H1 (cell line): ENCODE measurements at regions not wholly inside any gene's neighbourhood (a gene's known extent, or its start where the extent isn't known, plus 50 kb on each side); places are given as distances from the start of the nearest gene placed in this dataset.

Source experiments
- BCL11A ChIP-seq, 2 experiments: IDR thresholded peaks; one replicate each; pipeline ENCODE4 v1.6.1; 2011; ENCODE audit warnings: low read depth in 2 of 2, low read length in 2 of 2, mild to moderate bottlenecking in 2 of 2
- CTBP2 ChIP-seq: IDR thresholded peaks from 2 replicates; pipeline ENCODE4 v1.7.0; 2011; ENCODE audit warnings: borderline replicate concordance, mild to moderate bottlenecking, moderate library complexity, mixed read lengths, low read length; ENCODE audit not compliant: insufficient read depth, insufficient read length
- SIX5 ChIP-seq: IDR thresholded peaks from 2 replicates; pipeline ENCODE4 v1.6.1; 2011; ENCODE audit warnings: mild to moderate bottlenecking, low read depth, low read length
- SRF ChIP-seq: IDR thresholded peaks from 2 replicates; pipeline ENCODE4 v1.6.1; 2011; ENCODE audit warnings: mild to moderate bottlenecking, low read depth, low read length, moderate library complexity
- TBP ChIP-seq: IDR thresholded peaks from 2 replicates; pipeline ENCODE4 v1.6.1; 2011; ENCODE audit warnings: low read depth, low read length, improper control_type of control experiment
- TF ChIP-seq, protein P1 (sequence below): fragments of 300-600 bp; sonication (generic); IDR thresholded peaks from 2 replicates; pipeline ENCODE4 v1.7.1; 2012; ENCODE audit warnings: low read length, moderate library complexity, mild to moderate bottlenecking, inconsistent platforms; ENCODE audit not compliant: insufficient replicate concordance

- TF ChIP-seq, protein P1, sequence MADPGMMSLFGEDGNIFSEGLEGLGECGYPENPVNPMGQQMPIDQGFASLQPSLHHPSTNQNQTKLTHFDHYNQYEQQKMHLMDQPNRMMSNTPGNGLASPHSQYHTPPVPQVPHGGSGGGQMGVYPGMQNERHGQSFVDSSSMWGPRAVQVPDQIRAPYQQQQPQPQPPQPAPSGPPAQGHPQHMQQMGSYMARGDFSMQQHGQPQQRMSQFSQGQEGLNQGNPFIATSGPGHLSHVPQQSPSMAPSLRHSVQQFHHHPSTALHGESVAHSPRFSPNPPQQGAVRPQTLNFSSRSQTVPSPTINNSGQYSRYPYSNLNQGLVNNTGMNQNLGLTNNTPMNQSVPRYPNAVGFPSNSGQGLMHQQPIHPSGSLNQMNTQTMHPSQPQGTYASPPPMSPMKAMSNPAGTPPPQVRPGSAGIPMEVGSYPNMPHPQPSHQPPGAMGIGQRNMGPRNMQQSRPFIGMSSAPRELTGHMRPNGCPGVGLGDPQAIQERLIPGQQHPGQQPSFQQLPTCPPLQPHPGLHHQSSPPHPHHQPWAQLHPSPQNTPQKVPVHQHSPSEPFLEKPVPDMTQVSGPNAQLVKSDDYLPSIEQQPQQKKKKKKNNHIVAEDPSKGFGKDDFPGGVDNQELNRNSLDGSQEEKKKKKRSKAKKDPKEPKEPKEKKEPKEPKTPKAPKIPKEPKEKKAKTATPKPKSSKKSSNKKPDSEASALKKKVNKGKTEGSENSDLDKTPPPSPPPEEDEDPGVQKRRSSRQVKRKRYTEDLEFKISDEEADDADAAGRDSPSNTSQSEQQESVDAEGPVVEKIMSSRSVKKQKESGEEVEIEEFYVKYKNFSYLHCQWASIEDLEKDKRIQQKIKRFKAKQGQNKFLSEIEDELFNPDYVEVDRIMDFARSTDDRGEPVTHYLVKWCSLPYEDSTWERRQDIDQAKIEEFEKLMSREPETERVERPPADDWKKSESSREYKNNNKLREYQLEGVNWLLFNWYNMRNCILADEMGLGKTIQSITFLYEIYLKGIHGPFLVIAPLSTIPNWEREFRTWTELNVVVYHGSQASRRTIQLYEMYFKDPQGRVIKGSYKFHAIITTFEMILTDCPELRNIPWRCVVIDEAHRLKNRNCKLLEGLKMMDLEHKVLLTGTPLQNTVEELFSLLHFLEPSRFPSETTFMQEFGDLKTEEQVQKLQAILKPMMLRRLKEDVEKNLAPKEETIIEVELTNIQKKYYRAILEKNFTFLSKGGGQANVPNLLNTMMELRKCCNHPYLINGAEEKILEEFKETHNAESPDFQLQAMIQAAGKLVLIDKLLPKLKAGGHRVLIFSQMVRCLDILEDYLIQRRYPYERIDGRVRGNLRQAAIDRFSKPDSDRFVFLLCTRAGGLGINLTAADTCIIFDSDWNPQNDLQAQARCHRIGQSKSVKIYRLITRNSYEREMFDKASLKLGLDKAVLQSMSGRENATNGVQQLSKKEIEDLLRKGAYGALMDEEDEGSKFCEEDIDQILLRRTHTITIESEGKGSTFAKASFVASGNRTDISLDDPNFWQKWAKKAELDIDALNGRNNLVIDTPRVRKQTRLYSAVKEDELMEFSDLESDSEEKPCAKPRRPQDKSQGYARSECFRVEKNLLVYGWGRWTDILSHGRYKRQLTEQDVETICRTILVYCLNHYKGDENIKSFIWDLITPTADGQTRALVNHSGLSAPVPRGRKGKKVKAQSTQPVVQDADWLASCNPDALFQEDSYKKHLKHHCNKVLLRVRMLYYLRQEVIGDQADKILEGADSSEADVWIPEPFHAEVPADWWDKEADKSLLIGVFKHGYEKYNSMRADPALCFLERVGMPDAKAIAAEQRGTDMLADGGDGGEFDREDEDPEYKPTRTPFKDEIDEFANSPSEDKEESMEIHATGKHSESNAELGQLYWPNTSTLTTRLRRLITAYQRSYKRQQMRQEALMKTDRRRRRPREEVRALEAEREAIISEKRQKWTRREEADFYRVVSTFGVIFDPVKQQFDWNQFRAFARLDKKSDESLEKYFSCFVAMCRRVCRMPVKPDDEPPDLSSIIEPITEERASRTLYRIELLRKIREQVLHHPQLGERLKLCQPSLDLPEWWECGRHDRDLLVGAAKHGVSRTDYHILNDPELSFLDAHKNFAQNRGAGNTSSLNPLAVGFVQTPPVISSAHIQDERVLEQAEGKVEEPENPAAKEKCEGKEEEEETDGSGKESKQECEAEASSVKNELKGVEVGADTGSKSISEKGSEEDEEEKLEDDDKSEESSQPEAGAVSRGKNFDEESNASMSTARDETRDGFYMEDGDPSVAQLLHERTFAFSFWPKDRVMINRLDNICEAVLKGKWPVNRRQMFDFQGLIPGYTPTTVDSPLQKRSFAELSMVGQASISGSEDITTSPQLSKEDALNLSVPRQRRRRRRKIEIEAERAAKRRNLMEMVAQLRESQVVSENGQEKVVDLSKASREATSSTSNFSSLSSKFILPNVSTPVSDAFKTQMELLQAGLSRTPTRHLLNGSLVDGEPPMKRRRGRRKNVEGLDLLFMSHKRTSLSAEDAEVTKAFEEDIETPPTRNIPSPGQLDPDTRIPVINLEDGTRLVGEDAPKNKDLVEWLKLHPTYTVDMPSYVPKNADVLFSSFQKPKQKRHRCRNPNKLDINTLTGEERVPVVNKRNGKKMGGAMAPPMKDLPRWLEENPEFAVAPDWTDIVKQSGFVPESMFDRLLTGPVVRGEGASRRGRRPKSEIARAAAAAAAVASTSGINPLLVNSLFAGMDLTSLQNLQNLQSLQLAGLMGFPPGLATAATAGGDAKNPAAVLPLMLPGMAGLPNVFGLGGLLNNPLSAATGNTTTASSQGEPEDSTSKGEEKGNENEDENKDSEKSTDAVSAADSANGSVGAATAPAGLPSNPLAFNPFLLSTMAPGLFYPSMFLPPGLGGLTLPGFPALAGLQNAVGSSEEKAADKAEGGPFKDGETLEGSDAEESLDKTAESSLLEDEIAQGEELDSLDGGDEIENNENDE, result no peak
- TF ChIP-seq SIX5 (no peak), BCL11A (IDR thresholded peaks at IDR 0.05; ENCODE audit: low read depth in 2 of 2, low read length in 2 of 2) (no peak), CTBP2 (no peak), SRF (no peak), TBP (no peak)
Observed at GRCh38 chr6:22497276-22497675, 72.1 kb upstream of the HDGFL1 start (continued).
